DOHH2 (cell line): ENCODE measurements at regions not wholly inside any gene's neighbourhood (a gene's known extent, or its start where the extent isn't known, plus 50 kb on each side); places are given as distances from the start of the nearest gene placed in this dataset.

Experiments
- H3F3A ChIP-seq: fragments of 200-600 bp; sonication (generic), shearing (Covaris generic); 2 replicates; pipeline ENCODE4 v1.6.0; 2016; ENCODE audit warnings: antibody characterized with exemption, mild to moderate bottlenecking; ENCODE audit not compliant: control insufficient read depth, insufficient read depth
- H3K27ac ChIP-seq: fragments of 200-600 bp; sonication (generic); 2 replicates; pipeline ENCODE4 v1.5.1; 2014; ENCODE audit warnings: low read depth, mild to moderate bottlenecking, low read length, moderate library complexity
- H3K27me3 ChIP-seq: fragments of 200-600 bp; sonication (generic); 2 replicates; pipeline ENCODE4 v1.6.1; 2014; ENCODE audit warnings: mild to moderate bottlenecking, low read length, mixed read lengths; ENCODE audit not compliant: control insufficient read depth
- H3K36me3 ChIP-seq: fragments of 200-600 bp; sonication (generic); 2 replicates; pipeline ENCODE4 v1.6.1; 2014; ENCODE audit warnings: mild to moderate bottlenecking, low read length, moderate library complexity, mixed read lengths; ENCODE audit not compliant: control insufficient read depth
- H3K4me1 ChIP-seq: fragments of 200-600 bp; sonication (generic); 2 replicates; pipeline ENCODE4 v1.6.1; 2014; ENCODE audit warnings: mild to moderate bottlenecking, low read length, mixed read lengths; ENCODE audit not compliant: control insufficient read depth
- H3K4me2 ChIP-seq: fragments of 200-600 bp; sonication (generic); 2 replicates; pipeline ENCODE4 v1.6.0; 2014; ENCODE audit warnings: mild to moderate bottlenecking, low read length, moderate library complexity
- H3K4me3 ChIP-seq: fragments of 200-600 bp; sonication (generic); 2 replicates; pipeline ENCODE4 v1.5.1; 2014; ENCODE audit warnings: mild to moderate bottlenecking, low read length, mixed read lengths
- H3K79me2 ChIP-seq: fragments of 200-600 bp; sonication (generic); 2 replicates; pipeline ENCODE4 v1.6.1; 2014; ENCODE audit warnings: mild to moderate bottlenecking, low read length, mixed read lengths; ENCODE audit not compliant: control insufficient read depth
- H3K9me2 ChIP-seq: fragments of 200-600 bp; sonication (generic); replicated peaks from 2 replicates; pipeline ENCODE4 v1.6.1; 2014; ENCODE audit warnings: mild to moderate bottlenecking, low read length, mixed read lengths; ENCODE audit not compliant: control insufficient read depth
- H3K9me3 ChIP-seq: fragments of 200-600 bp; sonication (generic); 2 replicates; pipeline ENCODE4 v1.6.1; 2014; ENCODE audit warnings: antibody characterized with exemption, low read length, mixed read lengths; ENCODE audit not compliant: control insufficient read depth, insufficient read depth
- H4K20me1 ChIP-seq: fragments of 200-600 bp; sonication (generic); 2 replicates; pipeline ENCODE4 v1.6.0; 2014; ENCODE audit warnings: low read depth, mild to moderate bottlenecking, antibody characterized with exemption, low read length, moderate library complexity; ENCODE audit not compliant: control insufficient read depth, insufficient read depth
- EZH2phosphoT487 ChIP-seq: fragments of 200-600 bp; sonication (generic); IDR thresholded peaks from 2 replicates; pipeline ENCODE4 v1.6.1; 2017; ENCODE audit warnings: borderline replicate concordance, mild to moderate bottlenecking, antibody characterized with exemption, low read length, moderate library complexity, mixed read lengths
- TF ChIP-seq, protein P1 (sequence below): fragments of 200-600 bp; sonication (generic); IDR thresholded peaks from one replicate; pipeline ENCODE4 v1.5.1; 2014; ENCODE audit warnings: antibody characterized with exemption, mild to moderate bottlenecking, low read depth, low read length; ENCODE audit not compliant: poor library complexity, severe bottlenecking

DNA sequence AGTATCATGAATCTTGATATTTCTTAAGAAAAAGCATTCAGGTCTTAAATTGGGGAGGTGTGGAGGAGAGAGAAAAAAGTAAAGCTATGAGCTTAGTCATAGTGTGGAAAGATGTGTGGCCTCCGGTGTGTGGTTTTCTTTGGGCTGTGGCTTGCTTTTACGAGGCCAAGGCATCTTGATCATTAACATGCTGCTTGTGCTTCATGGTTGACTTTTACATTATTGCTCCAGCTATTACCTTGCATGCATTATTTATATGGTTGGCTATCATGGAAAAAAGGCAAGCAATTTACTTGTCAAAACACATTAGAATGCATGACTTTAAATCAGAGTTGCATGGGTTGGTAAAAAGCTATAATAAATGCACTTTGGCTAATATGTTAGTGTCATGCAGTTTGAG is 300.7 kb upstream of the ADARB2 start:
- Histone ChIP-seq H3K9me2 (no peaks in the 10 kb centered on the region), H3K4me3 (no peak overlapping the region), H3K9me3 (no peaks in the 10 kb centered on the region), H4K20me1 (no peaks in the 10 kb centered on the region), H3K27ac (no peak overlapping the region), H3K79me2 (no peaks in the 10 kb centered on the region), H3F3A (no peaks in the 10 kb centered on the region), H3K27me3 (no peaks in the 10 kb centered on the region), H3K4me1 (no peaks in the 10 kb centered on the region), H3K36me3 (no peaks in the 10 kb centered on the region), H3K4me2 (no peak overlapping the region)
- TF ChIP-seq, protein P1, sequence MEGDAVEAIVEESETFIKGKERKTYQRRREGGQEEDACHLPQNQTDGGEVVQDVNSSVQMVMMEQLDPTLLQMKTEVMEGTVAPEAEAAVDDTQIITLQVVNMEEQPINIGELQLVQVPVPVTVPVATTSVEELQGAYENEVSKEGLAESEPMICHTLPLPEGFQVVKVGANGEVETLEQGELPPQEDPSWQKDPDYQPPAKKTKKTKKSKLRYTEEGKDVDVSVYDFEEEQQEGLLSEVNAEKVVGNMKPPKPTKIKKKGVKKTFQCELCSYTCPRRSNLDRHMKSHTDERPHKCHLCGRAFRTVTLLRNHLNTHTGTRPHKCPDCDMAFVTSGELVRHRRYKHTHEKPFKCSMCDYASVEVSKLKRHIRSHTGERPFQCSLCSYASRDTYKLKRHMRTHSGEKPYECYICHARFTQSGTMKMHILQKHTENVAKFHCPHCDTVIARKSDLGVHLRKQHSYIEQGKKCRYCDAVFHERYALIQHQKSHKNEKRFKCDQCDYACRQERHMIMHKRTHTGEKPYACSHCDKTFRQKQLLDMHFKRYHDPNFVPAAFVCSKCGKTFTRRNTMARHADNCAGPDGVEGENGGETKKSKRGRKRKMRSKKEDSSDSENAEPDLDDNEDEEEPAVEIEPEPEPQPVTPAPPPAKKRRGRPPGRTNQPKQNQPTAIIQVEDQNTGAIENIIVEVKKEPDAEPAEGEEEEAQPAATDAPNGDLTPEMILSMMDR: no peak
- no peak for TF ChIP-seq EZH2phosphoT487

DNA sequence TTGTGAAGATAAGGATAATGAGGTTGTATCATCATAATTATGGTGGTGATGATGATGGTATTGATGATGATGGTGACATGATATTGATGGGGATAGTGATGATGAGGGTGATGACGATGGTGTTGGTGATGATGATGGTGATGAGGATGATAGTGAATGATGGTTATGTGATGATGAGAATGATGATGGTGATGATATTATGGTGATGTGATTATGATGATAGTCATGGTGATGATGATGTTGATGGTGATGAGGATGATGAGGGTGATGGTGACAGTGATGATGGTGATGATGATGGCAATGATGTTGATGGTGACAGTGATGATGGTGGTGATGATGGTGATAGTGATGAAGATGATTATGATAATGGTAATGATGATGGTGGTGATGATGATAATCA is 299.9 kb upstream of the ADARB2 start:
- H3K4me1 ChIP-seq: no peaks in the 10 kb centered on the region
- H3K9me3 ChIP-seq: no peaks in the 10 kb centered on the region
- H3K9me2 ChIP-seq: no peaks in the 10 kb centered on the region
- no peaks in the 10 kb centered on the region for H3K79me2 ChIP-seq
- H3K27me3 ChIP-seq: no peaks in the 10 kb centered on the region
- no peaks in the 10 kb centered on the region for H3K36me3 ChIP-seq
- H3F3A ChIP-seq: no peaks in the 10 kb centered on the region
- no peak overlapping the region for H3K4me2 ChIP-seq
- H3K27ac ChIP-seq: no peak overlapping the region
- no peak for TF ChIP-seq EZH2phosphoT487
- TF ChIP-seq, protein P1: no peak
- H3K4me3 ChIP-seq: no peak overlapping the region
- H4K20me1 ChIP-seq: no peaks in the 10 kb centered on the region

DNA sequence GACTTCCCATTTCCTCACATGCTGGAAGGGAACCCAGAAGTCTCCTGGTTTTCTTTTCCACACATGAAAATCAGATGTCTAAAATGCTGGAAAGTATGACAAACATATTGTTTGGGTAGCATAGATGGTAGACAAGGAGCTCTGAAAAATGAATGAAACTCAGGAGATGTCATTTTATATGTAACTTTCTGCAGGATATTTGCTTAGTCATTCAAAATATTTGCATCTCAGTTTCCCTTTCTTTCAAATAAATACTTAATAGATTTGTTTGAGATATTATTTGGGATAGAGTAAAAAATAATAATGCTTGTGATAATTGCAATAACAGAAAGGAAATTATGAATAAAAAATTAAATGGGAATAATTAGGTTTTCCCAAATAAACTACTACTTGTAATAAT is 298.9 kb upstream of the ADARB2 start:
- H3K9me2 ChIP-seq: no peaks in the 10 kb centered on the region
- no peaks in the 10 kb centered on the region for H3K4me1 ChIP-seq
- no peaks in the 10 kb centered on the region for H3K27me3 ChIP-seq
- no peaks in the 10 kb centered on the region for H3K79me2 ChIP-seq
- no peaks in the 10 kb centered on the region for H3K9me3 ChIP-seq
- H3K36me3 ChIP-seq: no peaks in the 10 kb centered on the region
- H3K4me3 ChIP-seq: no peak overlapping the region
- no peak overlapping the region for H3K27ac ChIP-seq
- H3F3A ChIP-seq: no peaks in the 10 kb centered on the region
- TF ChIP-seq EZH2phosphoT487: no peak
- TF ChIP-seq, protein P1: no peak
- H4K20me1 ChIP-seq: no peaks in the 10 kb centered on the region
- H3K4me2 ChIP-seq: no peak overlapping the region

DNA sequence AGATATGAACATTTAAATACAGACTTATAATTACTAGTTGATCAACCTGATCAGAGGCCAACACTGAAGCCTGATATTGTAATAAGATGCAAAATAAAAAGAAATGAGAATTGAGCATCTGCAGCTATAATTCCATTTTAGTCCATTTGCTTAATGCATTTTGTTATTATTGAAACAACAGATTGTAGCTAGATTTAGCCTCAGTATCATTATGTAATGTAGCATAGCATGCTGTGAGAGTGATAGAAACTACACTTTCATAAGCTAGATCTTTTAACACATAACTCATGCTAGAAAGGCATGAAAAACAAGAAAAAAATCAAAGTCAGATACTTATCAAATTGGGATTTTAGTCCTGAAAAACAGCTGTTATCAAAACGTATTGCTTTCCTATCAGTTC is 292.7 kb upstream of the ADARB2 start:
- Histone ChIP-seq H3K4me3 (no peak overlapping the region), H3K27me3 (no peaks in the 10 kb centered on the region), H3K9me2 (no peaks in the 10 kb centered on the region), H3K9me3 (no peaks in the 10 kb centered on the region), H3K4me1 (no peaks in the 10 kb centered on the region), H3K36me3 (no peaks in the 10 kb centered on the region), H3K79me2 (no peaks in the 10 kb centered on the region), H4K20me1 (no peaks in the 10 kb centered on the region), H3F3A (no peaks in the 10 kb centered on the region), H3K4me2 (no peak overlapping the region), H3K27ac (no peak overlapping the region)
- no peak for TF ChIP-seq EZH2phosphoT487
- TF ChIP-seq, protein P1: no peak
